OCI-LY1 (cell line): ENCODE measurements at regions not wholly inside any gene's neighbourhood (a gene's known extent, or its start where the extent isn't known, plus 50 kb on each side); places are given as distances from the start of the nearest gene placed in this dataset.

ENCODE experiments used
- CTCF ChIP-seq: fragments of 200-600 bp; sonication (generic), shearing (Covaris generic); IDR thresholded peaks from 2 replicates; pipeline ENCODE4 v1.5.1; 2017; ENCODE audit warnings: mild to moderate bottlenecking, antibody characterized with exemption, low read length, moderate library complexity, mixed read lengths
- EZH2 ChIP-seq: fragments of 200-600 bp; sonication (generic), shearing (Covaris generic); IDR thresholded peaks from 2 replicates; pipeline ENCODE4 v1.8.0; 2017; ENCODE audit warnings: borderline replicate concordance, mixed run types, mild to moderate bottlenecking, antibody characterized with exemption, low read length, moderate library complexity, mixed read lengths

GRCh38 chr22:48577014-48577690, 1250.5 kb downstream of the BRD1 start:
- no peak for TF ChIP-seq CTCF
- TF ChIP-seq EZH2 = no peak
